Uterus (tissue), 2 donors: ENCODE measurements at regions not wholly inside any gene's neighbourhood (a gene's known extent, or its start where the extent isn't known, plus 50 kb on each side); places are given as distances from the start of the nearest gene placed in this dataset.

Source experiments
- POLR2A ChIP-seq, 2 donors: fragments of 450-650 bp; IDR thresholded peaks; one replicate each; pipeline ENCODE4 v1.6.1; 2016; ENCODE audit warnings: antibody characterized with exemption in 2 of 2, mild to moderate bottlenecking in 1 of 2, moderate library complexity in 1 of 2
- TF ChIP-seq, protein P1 (sequence below), 4 experiments: fragments of 200-600 bp in 2 of 4; fragments of 450-650 bp in 2 of 4; sonication (generic) in 2 of 4; IDR thresholded peaks; one replicate each; pipeline ENCODE4 v1.5.1; 2016 to 2019; ENCODE audit warnings: antibody characterized with exemption in 4 of 4, mild to moderate bottlenecking in 2 of 4, moderate library complexity in 1 of 4

DNA sequence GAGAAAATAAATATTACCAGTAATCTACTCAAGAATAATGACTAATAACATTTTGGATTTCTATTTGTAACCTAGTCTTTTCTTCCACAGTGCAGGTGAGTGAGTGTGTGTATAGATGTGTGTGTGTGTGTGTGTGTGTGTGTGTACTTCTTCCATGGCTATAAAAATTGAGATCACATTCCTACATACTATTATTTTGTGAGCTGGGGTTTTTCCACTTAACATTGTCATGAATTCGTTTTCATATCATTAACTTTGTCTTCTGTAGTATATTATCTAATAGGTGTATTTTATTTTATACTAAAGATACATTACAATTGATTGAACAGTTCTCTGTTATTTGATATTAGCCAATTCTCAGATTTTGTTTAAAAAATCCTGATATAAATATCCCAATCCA, 152.4 kb upstream of the TRPC7 start:
- TF ChIP-seq POLR2A (IDR thresholded peaks at IDR 0.05): no peak
- TF ChIP-seq, protein P1, sequence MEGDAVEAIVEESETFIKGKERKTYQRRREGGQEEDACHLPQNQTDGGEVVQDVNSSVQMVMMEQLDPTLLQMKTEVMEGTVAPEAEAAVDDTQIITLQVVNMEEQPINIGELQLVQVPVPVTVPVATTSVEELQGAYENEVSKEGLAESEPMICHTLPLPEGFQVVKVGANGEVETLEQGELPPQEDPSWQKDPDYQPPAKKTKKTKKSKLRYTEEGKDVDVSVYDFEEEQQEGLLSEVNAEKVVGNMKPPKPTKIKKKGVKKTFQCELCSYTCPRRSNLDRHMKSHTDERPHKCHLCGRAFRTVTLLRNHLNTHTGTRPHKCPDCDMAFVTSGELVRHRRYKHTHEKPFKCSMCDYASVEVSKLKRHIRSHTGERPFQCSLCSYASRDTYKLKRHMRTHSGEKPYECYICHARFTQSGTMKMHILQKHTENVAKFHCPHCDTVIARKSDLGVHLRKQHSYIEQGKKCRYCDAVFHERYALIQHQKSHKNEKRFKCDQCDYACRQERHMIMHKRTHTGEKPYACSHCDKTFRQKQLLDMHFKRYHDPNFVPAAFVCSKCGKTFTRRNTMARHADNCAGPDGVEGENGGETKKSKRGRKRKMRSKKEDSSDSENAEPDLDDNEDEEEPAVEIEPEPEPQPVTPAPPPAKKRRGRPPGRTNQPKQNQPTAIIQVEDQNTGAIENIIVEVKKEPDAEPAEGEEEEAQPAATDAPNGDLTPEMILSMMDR (IDR thresholded peaks at IDR 0.05): no peak
